ENCODE measurements at regions not wholly inside any gene's neighbourhood (a gene's known extent, or its start where the extent isn't known, plus 50 kb on each side); places are given as distances from the start of the nearest gene placed in this dataset.

GRCh38 chr2:44051593-44052347 is 56.0 kb upstream of the LRPPRC start:
- TF ChIP-seq POLR2AphosphoS5 (IDR thresholded peaks at IDR 0.05; ENCODE audit: insufficient read depth in 1 of 2, low read depth in 1 of 2) (no peak), CTCF (IDR thresholded peaks at IDR 0.05) (no peak), POLR2A (IDR thresholded peaks at IDR 0.05) (no peak)
- Histone ChIP-seq H3K4me1 (no peaks in the 10 kb centered on the region), H3K36me3 (no peaks in the 10 kb centered on the region), H3K27me3 (no peaks in the 10 kb centered on the region), H3K4me3 (no peak overlapping the region), H3K27ac (no peak overlapping the region), H3K9me3 (no peaks in the 10 kb centered on the region)
- DNase-seq (ENCODE audit: extremely low spot score in 2 of 2): no peak
- intact Hi-C loops (cut with DNase I): no loop called here

- no peaks in the 10 kb centered on the region for H3K36me3 ChIP-seq
- H3K4me3 ChIP-seq: no peak overlapping the region
- no peaks in the 10 kb centered on the region for H3K27me3 ChIP-seq
- no peaks in the 10 kb centered on the region for H3K9me3 ChIP-seq
- no peak for TF ChIP-seq POLR2AphosphoS5 (IDR thresholded peaks at IDR 0.05; ENCODE audit: insufficient read depth in 1 of 2, low read depth in 1 of 2)
- TF ChIP-seq POLR2A (IDR thresholded peaks at IDR 0.05): no peak
- no peak for TF ChIP-seq CTCF (IDR thresholded peaks at IDR 0.05)
- no peak overlapping the region for H3K27ac ChIP-seq
- no peaks in the 10 kb centered on the region for H3K4me1 ChIP-seq
- no peak for DNase-seq (ENCODE audit: extremely low spot score in 2 of 2)
- intact Hi-C loops (cut with DNase I): no loop called here
Observed at GRCh38 chr2:44052584-44052983, 56.8 kb upstream of the LRPPRC start.

DNA sequence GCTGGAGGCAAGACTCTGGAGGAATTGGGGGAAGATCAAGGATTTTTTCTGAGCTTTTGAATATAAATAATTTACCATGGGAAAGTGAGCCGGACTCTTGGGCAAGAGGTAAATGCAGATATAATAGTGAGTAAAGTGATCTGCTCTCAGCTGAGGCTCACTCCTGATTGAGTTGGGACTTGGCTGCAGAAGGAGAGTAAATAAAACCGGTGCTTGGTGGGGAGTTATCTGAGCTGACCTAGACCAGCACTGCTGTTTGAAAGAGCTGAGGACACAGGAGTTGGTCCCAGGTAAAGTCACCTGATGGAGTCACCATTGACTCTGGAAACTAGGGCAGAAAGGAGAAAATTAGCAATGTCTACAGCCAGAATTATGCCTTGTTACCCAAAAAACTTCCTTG is 57.3 kb upstream of the LRPPRC start:
- TF ChIP-seq CTCF (IDR thresholded peaks at IDR 0.05) (no peak), POLR2AphosphoS5 (IDR thresholded peaks at IDR 0.05; ENCODE audit: insufficient read depth in 1 of 2, low read depth in 1 of 2) (no peak), POLR2A (IDR thresholded peaks at IDR 0.05) (no peak)
- H3K9me3 ChIP-seq: no peaks in the 10 kb centered on the region
- H3K4me1 ChIP-seq: no peaks in the 10 kb centered on the region
- no peaks in the 10 kb centered on the region for H3K27me3 ChIP-seq
- no peaks in the 10 kb centered on the region for H3K36me3 ChIP-seq
- intact Hi-C loops (cut with DNase I): no loop called here
- no peak overlapping the region for H3K27ac ChIP-seq
- no peak for DNase-seq (ENCODE audit: extremely low spot score in 2 of 2)
- no peak overlapping the region for H3K4me3 ChIP-seq

DNA sequence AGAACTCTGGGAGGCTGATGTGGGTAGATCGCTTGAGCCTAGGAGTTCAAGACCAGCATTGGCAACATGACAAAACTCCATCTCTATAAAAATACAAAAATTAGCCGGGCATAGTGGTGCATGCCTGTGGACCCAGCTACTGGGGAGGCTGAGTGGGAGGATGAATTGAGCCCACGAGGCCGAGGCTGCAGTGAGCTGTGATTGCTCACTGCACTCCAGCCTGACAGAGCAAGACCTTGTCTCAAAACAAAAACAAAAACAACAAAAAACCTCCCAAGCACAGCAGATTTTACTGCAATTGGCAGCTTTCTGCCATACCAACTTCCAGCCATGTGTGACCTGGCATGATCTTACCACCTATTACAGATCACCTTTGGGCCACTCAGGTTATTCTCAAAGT is 57.7 kb upstream of the LRPPRC start:
- Histone ChIP-seq H3K4me1 (no peaks in the 10 kb centered on the region), H3K36me3 (no peaks in the 10 kb centered on the region), H3K27me3 (no peaks in the 10 kb centered on the region), H3K4me3 (no peak overlapping the region), H3K27ac (no peak overlapping the region), H3K9me3 (no peaks in the 10 kb centered on the region)
- intact Hi-C loops (cut with DNase I): no loop called here
- TF ChIP-seq POLR2A (IDR thresholded peaks at IDR 0.05) (no peak), POLR2AphosphoS5 (IDR thresholded peaks at IDR 0.05; ENCODE audit: insufficient read depth in 1 of 2, low read depth in 1 of 2) (no peak), CTCF (IDR thresholded peaks at IDR 0.05) (no peak)
- no peak for DNase-seq (ENCODE audit: extremely low spot score in 2 of 2)

- intact Hi-C loops (cut with DNase I): no loop called here
- TF ChIP-seq CTCF (IDR thresholded peaks at IDR 0.05) (no peak), POLR2A (IDR thresholded peaks at IDR 0.05) (no peak)
- DNase-seq (ENCODE audit: extremely low spot score in 2 of 2): no peak
Observed at GRCh38 chr2:44055229-44055628, 59.4 kb upstream of the LRPPRC start.

More at GRCh38 chr2:44055229-44055628, 59.4 kb upstream of the LRPPRC start:
- Histone ChIP-seq H3K27me3 (no peaks in the 10 kb centered on the region), H3K4me3 (no peak overlapping the region), H3K27ac (no peak overlapping the region), H3K36me3 (no peaks in the 10 kb centered on the region), H3K9me3 (no peaks in the 10 kb centered on the region), H3K4me1 (no peaks in the 10 kb centered on the region)

Data from vagina (tissue), 2 donors.